ENCODE measurements at regions not wholly inside any gene's neighbourhood (a gene's known extent, or its start where the extent isn't known, plus 50 kb on each side); places are given as distances from the start of the nearest gene placed in this dataset.

DNA sequence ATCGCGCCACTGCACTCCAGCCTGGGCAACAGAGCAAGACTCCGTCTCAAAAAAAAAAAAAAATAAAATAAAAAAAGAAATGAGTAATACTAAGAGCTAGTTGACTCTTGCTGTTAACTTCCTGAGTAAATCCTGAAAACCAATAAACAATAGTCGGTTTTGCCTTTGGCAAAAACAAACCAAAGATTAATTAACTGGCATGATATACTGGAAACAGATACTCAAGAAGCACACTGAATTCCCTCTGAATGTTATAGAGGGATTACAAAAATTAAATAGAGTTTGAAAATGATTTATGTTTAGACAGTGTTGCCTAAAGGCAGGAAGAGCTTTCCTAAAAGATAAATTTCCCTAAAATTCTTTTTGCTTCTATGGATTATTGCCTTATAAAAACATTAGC, 1702.3 kb downstream of the STIM2 start:
- POLR2A ChIA-PET: no interaction called here
- CTCF ChIA-PET: no interaction called here
- intact Hi-C loops (cut with micrococcal nuclease; ENCODE audit: unreplicated experiment) (no loop called here), in situ Hi-C loops (cut with HindIII; ENCODE audit: low pct_unique_long_range_greater_than_20kb, low sequenced_read_pairs) (no loop called here)
- Histone ChIP-seq H3K4me1 (ENCODE audit: control insufficient read depth, insufficient read depth, low read length) (no peaks in the 10 kb centered on the region), H3K9me3 (ENCODE audit: control insufficient read depth, insufficient read depth, low read depth, low read length) (no peaks in the 10 kb centered on the region), H3K36me3 (ENCODE audit: control insufficient read depth, insufficient read depth, low read length) (no peaks in the 10 kb centered on the region), H3K27ac (ENCODE audit: low read length) (no peak overlapping the region), H3K4me3 (ENCODE audit: low read depth in 2 of 2, low read length in 2 of 2) (no peak overlapping the region), H3K27me3 (ENCODE audit: control insufficient read depth, insufficient read depth, low read length) (no peaks in the 10 kb centered on the region)
- TF ChIP-seq TCF7L2 (IDR thresholded peaks at IDR 0.05; ENCODE audit: low read depth, low read length): no peak
- TF ChIP-seq CTCF (IDR thresholded peaks at IDR 0.05): no peak
- TF ChIP-seq POLR2AphosphoS5 (IDR thresholded peaks at IDR 0.05; ENCODE audit: low read depth, low read length): no peak
- no peak for TF ChIP-seq REST (IDR thresholded peaks at IDR 0.05; ENCODE audit: insufficient read depth in 1 of 2, low read depth in 2 of 2, low read length in 1 of 2)
- no peak for TF ChIP-seq SIN3A (IDR thresholded peaks at IDR 0.05; ENCODE audit: borderline replicate concordance, insufficient read depth, low read depth, low read length)
- DNase-seq (ENCODE audit: low read depth, low spot score) (no peak), ATAC-seq (no peak)
- BruUV-seq (replicated peaks): no TSS peak

DNA sequence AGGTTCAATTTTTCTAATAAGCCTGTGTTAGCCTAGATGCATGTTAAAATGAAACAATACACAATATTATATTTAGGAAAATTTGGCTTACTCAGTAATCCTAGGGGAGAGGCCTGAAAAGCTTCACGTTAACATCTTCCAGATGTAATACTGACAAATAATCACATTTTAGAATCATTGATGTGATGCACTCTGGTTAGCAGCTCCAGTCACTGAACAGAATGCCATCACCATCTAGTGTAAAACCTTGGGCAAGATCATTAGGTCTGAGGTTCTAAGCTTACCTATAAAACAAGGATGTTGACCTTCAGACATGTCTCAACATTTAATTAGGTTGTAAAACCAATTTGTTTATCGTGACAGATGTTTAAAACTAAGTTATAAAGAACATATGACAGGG, 1704.8 kb downstream of the STIM2 start:
- ChIA-PET CTCF (no interaction called here), POLR2A (no interaction called here)
- Histone ChIP-seq H3K36me3 (ENCODE audit: control insufficient read depth, insufficient read depth, low read length) (no peaks in the 10 kb centered on the region), H3K4me1 (ENCODE audit: control insufficient read depth, insufficient read depth, low read length) (no peaks in the 10 kb centered on the region), H3K27ac (ENCODE audit: low read length) (no peak overlapping the region), H3K9me3 (ENCODE audit: control insufficient read depth, insufficient read depth, low read depth, low read length) (no peaks in the 10 kb centered on the region), H3K27me3 (ENCODE audit: control insufficient read depth, insufficient read depth, low read length) (no peaks in the 10 kb centered on the region), H3K4me3 (ENCODE audit: low read depth in 2 of 2, low read length in 2 of 2) (no peak overlapping the region)
- DNase-seq (ENCODE audit: low read depth, low spot score): no peak
- BruUV-seq (replicated peaks): no TSS peak
- TF ChIP-seq POLR2AphosphoS5 (IDR thresholded peaks at IDR 0.05; ENCODE audit: low read depth, low read length) (no peak), TCF7L2 (IDR thresholded peaks at IDR 0.05; ENCODE audit: low read depth, low read length) (no peak), CTCF (IDR thresholded peaks at IDR 0.05) (no peak)
- intact Hi-C loops (cut with micrococcal nuclease; ENCODE audit: unreplicated experiment): no loop called here
- ATAC-seq: no peak
- in situ Hi-C loops (cut with HindIII; ENCODE audit: low pct_unique_long_range_greater_than_20kb, low sequenced_read_pairs): no loop called here

DNA sequence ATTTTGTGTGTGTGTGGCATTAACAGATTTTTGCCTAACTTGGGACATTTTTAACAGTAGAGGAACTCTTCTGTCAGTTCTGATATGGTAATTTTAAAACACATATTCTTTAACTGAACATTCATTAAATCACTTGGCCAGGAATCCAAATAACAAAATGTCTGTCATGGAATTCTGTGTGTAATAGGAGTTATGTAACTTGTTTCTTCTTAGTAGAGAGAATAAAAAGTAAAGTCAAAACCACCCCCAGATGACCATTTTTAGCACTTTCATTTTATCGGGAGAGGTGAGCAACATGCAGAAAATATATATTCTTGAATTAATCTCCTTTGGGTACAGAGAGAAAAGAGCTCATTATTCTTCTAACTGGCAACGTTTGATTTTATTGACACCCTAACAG, 1740.3 kb downstream of the STIM2 start:
- in situ Hi-C loops (cut with HindIII; ENCODE audit: low pct_unique_long_range_greater_than_20kb, low sequenced_read_pairs) (no loop called here), intact Hi-C loops (cut with micrococcal nuclease; ENCODE audit: unreplicated experiment) (no loop called here)
- H3K9me3 ChIP-seq (ENCODE audit: control insufficient read depth, insufficient read depth, low read depth, low read length): no peaks in the 10 kb centered on the region
- no peaks in the 10 kb centered on the region for H3K27me3 ChIP-seq (ENCODE audit: control insufficient read depth, insufficient read depth, low read length)
- H3K4me1 ChIP-seq (ENCODE audit: control insufficient read depth, insufficient read depth, low read length): no peaks in the 10 kb centered on the region
- no peaks in the 10 kb centered on the region for H3K36me3 ChIP-seq (ENCODE audit: control insufficient read depth, insufficient read depth, low read length)
- ATAC-seq (no peak), DNase-seq (ENCODE audit: low read depth, low spot score) (no peak)
- H3K4me3 ChIP-seq (ENCODE audit: low read depth in 2 of 2, low read length in 2 of 2): no peak overlapping the region
- no peak overlapping the region for H3K27ac ChIP-seq (ENCODE audit: low read length)
- TF ChIP-seq TCF7L2 (IDR thresholded peaks at IDR 0.05; ENCODE audit: low read depth, low read length) (no peak), CTCF (IDR thresholded peaks at IDR 0.05) (no peak), REST (IDR thresholded peaks at IDR 0.05; ENCODE audit: insufficient read depth in 1 of 2, low read depth in 2 of 2, low read length in 1 of 2) (no peak), POLR2AphosphoS5 (IDR thresholded peaks at IDR 0.05; ENCODE audit: low read depth, low read length) (no peak), SIN3A (IDR thresholded peaks at IDR 0.05; ENCODE audit: borderline replicate concordance, insufficient read depth, low read depth, low read length) (no peak)
- POLR2A ChIA-PET: no interaction called here
- CTCF ChIA-PET: no interaction called here
- no TSS peak for BruUV-seq (replicated peaks)

Data from Panc1 (cell line).